B cell (primary cell): ENCODE measurements at regions not wholly inside any gene's neighbourhood (a gene's known extent, or its start where the extent isn't known, plus 50 kb on each side); places are given as distances from the start of the nearest gene placed in this dataset.

ENCODE experiments used
- CTCF ChIP-seq: fragments of 200-600 bp; IDR thresholded peaks from one replicate; pipeline ENCODE4 v1.8.0; 2022; ENCODE audit warnings: antibody characterized with exemption, mild to moderate bottlenecking
- EZH2 ChIP-seq: IDR thresholded peaks from 2 replicates; pipeline ENCODE4 v1.6.1; 2012; ENCODE audit warnings: borderline replicate concordance, low read depth, mild to moderate bottlenecking, moderate library complexity, low read length; ENCODE audit not compliant: insufficient read depth, poor library complexity, severe bottlenecking

DNA sequence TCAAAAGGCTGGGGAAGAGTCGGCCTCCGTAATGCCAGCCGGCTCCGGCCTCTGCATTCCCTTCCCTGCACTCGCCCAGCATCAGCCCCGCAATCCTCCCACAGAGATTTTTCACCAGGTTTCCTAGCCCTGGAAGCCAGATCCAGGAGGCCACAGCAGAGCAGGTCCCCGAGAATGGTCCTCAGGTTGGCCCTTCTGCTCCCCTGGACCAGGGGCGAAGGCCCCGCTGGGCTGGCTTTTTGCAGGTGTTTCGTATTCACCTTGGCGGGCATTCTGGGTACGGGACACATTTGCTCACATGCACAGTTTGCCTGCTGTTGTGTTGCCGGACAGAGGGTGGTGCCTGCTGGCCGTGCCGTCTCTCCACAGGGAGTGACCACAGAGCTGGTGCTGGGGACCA is 309.5 kb downstream of the NDUFA10 start:
- no peak for TF ChIP-seq CTCF
- TF ChIP-seq EZH2: no peak
